GM12878 (cell line): ENCODE measurements at regions not wholly inside any gene's neighbourhood (a gene's known extent, or its start where the extent isn't known, plus 50 kb on each side); places are given as distances from the start of the nearest gene placed in this dataset.

Source experiments
- ATAC-seq: fragments of 200-7000 bp; cut with Tn5 transposase; 3 replicates; pipeline ENCODE4 v1.9.1; 2020; ENCODE audit warnings: mild to moderate bottlenecking, moderate library complexity
- BruUV-seq: library from RNA; stranded (reverse); fragments of 400-500 nt; replicated peaks from 2 replicates; lab custom pipeline; 2021; lab: Mats Ljungman, UMichigan
- CTCF ChIA-PET: fragments of 300-600 bp; sonication (Branson Sonifier 250); formaldehyde crosslinking; extraction: SDS; loops from one replicate; lab custom pipeline; 2021; ENCODE audit warnings: inconsistent platforms; lab: Yijun Ruan, JAX
- POLR2A ChIA-PET: fragments of 350-600 bp; formaldehyde crosslinking; extraction: SDS; loops from one replicate; lab custom pipeline; 2021; ENCODE audit warnings: inconsistent platforms; lab: Charles Lee
- RAD21 ChIA-PET: fragments of 300-600 bp; sonication (Branson Sonifier 250); formaldehyde crosslinking; loops from one replicate; lab custom pipeline; 2023; ENCODE audit warnings: antibody characterized with exemption; ENCODE audit not compliant: unreplicated experiment; lab: Charles Lee
- SMC1A ChIA-PET: fragments of 300-600 bp; sonication (Branson Sonifier 250); formaldehyde crosslinking; loops from one replicate; lab custom pipeline; 2023; ENCODE audit not compliant: unreplicated experiment, uncharacterized antibody; lab: Charles Lee
- DNase-seq: peaks from one replicate; pipeline ENCODE4 v3.0.0-alpha.2; 2011; ENCODE audit warnings: low read depth, low spot score
- FAIRE-seq: peaks from 3 replicates; lab custom pipeline; 2011; peaks lifted over from hg19 to GRCh38; lab: Jason Lieb, UNC
- H2AFZ ChIP-seq: 2 replicates; pipeline ENCODE4 v1.6.0; 2011; ENCODE audit warnings: low read depth, low read length, control low read depth; ENCODE audit not compliant: control insufficient read depth
- H3K27ac ChIP-seq: 2 replicates; pipeline ENCODE4 v1.5.1; 2011; ENCODE audit warnings: control low read depth; ENCODE audit not compliant: control insufficient read depth, insufficient read depth
- H3K27me3 ChIP-seq, 2 experiments: replicated peaks in 1 of 2; 2 replicates each; pipeline versions ENCODE4 v1.6.0 to v1.6.1; 2011; ENCODE audit warnings: low read length in 1 of 2; ENCODE audit not compliant: control insufficient read depth in 2 of 2, insufficient read depth in 2 of 2
- H3K36me3 ChIP-seq, 2 experiments: 2 replicates each; pipeline ENCODE4 v1.5.1; 2011; ENCODE audit warnings: low read length in 1 of 2; ENCODE audit not compliant: control insufficient read depth in 2 of 2, insufficient read depth in 2 of 2
- H3K4me1 ChIP-seq: 2 replicates; pipeline ENCODE4 v1.6.1; 2011; ENCODE audit warnings: mild to moderate bottlenecking, low read length, moderate library complexity, mixed read lengths; ENCODE audit not compliant: control insufficient read depth, insufficient read depth
- H3K4me2 ChIP-seq: 2 replicates; pipeline ENCODE4 v1.6.0; 2011; ENCODE audit warnings: control low read depth; ENCODE audit not compliant: control insufficient read depth, insufficient read depth
- H3K4me3 ChIP-seq: fragments of 200-600 bp; sonication (generic); 2 replicates; pipeline ENCODE4 v1.5.1; 2016
- H3K79me2 ChIP-seq: 2 replicates; pipeline ENCODE4 v1.6.0; 2011; ENCODE audit warnings: low read length; ENCODE audit not compliant: control insufficient read depth, insufficient read depth
- H3K9ac ChIP-seq: 2 replicates; pipeline ENCODE4 v1.8.0; 2011; ENCODE audit warnings: low read length, control low read depth, mixed read lengths; ENCODE audit not compliant: control insufficient read depth, insufficient read depth
- H3K9me3 ChIP-seq: replicated peaks from 3 replicates; pipeline ENCODE4 v1.5.1; 2011; ENCODE audit warnings: mild to moderate bottlenecking, low read length; ENCODE audit not compliant: control insufficient read depth, insufficient read depth
- H4K20me1 ChIP-seq: 2 replicates; pipeline ENCODE4 v1.6.0; 2011; ENCODE audit not compliant: control insufficient read depth, insufficient read depth
- CBX3 ChIP-seq: fragments of 200-600 bp; sonication (generic); IDR thresholded peaks from 2 replicates; pipeline ENCODE4 v1.6.1; 2016; ENCODE audit warnings: low read depth, borderline replicate concordance
- CHD4 ChIP-seq: fragments of 200-600 bp; sonication (generic); IDR thresholded peaks from 2 replicates; pipeline ENCODE4 v1.6.1; 2016; ENCODE audit warnings: mild to moderate bottlenecking
- FOXM1 ChIP-seq: IDR thresholded peaks from 2 replicates; pipeline ENCODE4 v1.6.1; 2012; ENCODE audit warnings: low read depth, mild to moderate bottlenecking, inconsistent platforms, low read length, moderate library complexity
- HCFC1 ChIP-seq: fragments of 150-350 bp; IDR thresholded peaks from 2 replicates; pipeline ENCODE4 v1.6.1; 2014; ENCODE audit warnings: low read length
- IRF4 ChIP-seq: IDR thresholded peaks from 2 replicates; pipeline ENCODE4 v1.6.1; 2011; ENCODE audit warnings: low read depth, low read length
- MEF2A ChIP-seq: IDR thresholded peaks from 2 replicates; pipeline ENCODE4 v1.6.1; 2011; ENCODE audit warnings: low read depth, mild to moderate bottlenecking, low read length, moderate library complexity; ENCODE audit not compliant: insufficient read depth
- MTA3 ChIP-seq: IDR thresholded peaks from 2 replicates; pipeline ENCODE4 v1.6.1; 2012; ENCODE audit warnings: low read length, inconsistent platforms, borderline replicate concordance
- MYB ChIP-seq: fragments of 150-350 bp; IDR thresholded peaks from 2 replicates; pipeline ENCODE4 v1.6.1; 2014; ENCODE audit warnings: mild to moderate bottlenecking, low read depth, low read length, borderline replicate concordance
- NFXL1 ChIP-seq: fragments of 450-650 bp; IDR thresholded peaks from 2 replicates; pipeline ENCODE4 v1.6.1; 2017; ENCODE audit warnings: antibody characterized with exemption, mild to moderate bottlenecking, borderline replicate concordance
- NRF1 ChIP-seq: conservative IDR thresholded peaks from 2 replicates; pipeline ENCODE4 v1.6.1; 2011; ENCODE audit warnings: mild to moderate bottlenecking, low read depth, low read length, improper control_type of control experiment
- SIN3A ChIP-seq: IDR thresholded peaks from 2 replicates; pipeline ENCODE4 v1.6.1; 2012; ENCODE audit warnings: low read depth, low read length, improper control_type of control experiment
- SP1 ChIP-seq: IDR thresholded peaks from one replicate; pipeline ENCODE4 v1.6.1; 2011; ENCODE audit warnings: low read depth, low read length
- SRF ChIP-seq, 2 experiments: IDR thresholded peaks; 2 replicates each; pipeline ENCODE4 v1.6.1; 2011; ENCODE audit warnings: low read depth in 2 of 2, low read length in 2 of 2, mild to moderate bottlenecking in 1 of 2, moderate library complexity in 1 of 2
- STAT1 ChIP-seq: fragments of 450-650 bp; conservative IDR thresholded peaks from 2 replicates; pipeline ENCODE4 v1.6.1; 2014; ENCODE audit warnings: antibody characterized with exemption, mild to moderate bottlenecking
- ZNF274 ChIP-seq: IDR thresholded peaks from one replicate; pipeline ENCODE4 v1.8.0; 2011; ENCODE audit not compliant: insufficient read length, insufficient read depth
- ZNF384 ChIP-seq: IDR thresholded peaks from 2 replicates; pipeline ENCODE4 v1.6.1; 2012; ENCODE audit warnings: low read depth, mild to moderate bottlenecking, low read length, improper control_type of control experiment, borderline replicate concordance
- WGBS: methylation state at CpG from one replicate; pipeline ENCODE4 v1.1.6; 2016; ENCODE audit warnings: low lambda C conversion rate; ENCODE audit not compliant: insufficient replicate concordance, insufficient coverage; ENCODE audit errors: missing lambda C conversion rate; 5-methylcytosine and 5-hydroxymethylcytosine counted together
- in situ Hi-C: fragments of 300-500 bp; cut with MboI; formaldehyde crosslinking; loops from 9 replicates; pipeline ENCODE4 v1.14.3; 2018; ENCODE audit warnings: mixed read lengths
- intact Hi-C: fragments of 100-400 bp; cut with micrococcal nuclease; formaldehyde crosslinking; loops from one replicate; pipeline ENCODE4 v1.14.2; 2022; ENCODE audit not compliant: unreplicated experiment
- TF ChIP-seq, protein P1 (sequence below): fragments of 450-650 bp; IDR thresholded peaks from 2 replicates; pipeline ENCODE4 v1.6.1; 2014; ENCODE audit warnings: mild to moderate bottlenecking
- TF ChIP-seq, protein P2 (sequence below): fragments of 450-650 bp; formaldehyde crosslinking; IDR thresholded peaks from 2 replicates; pipeline ENCODE4 v1.4.0; 2022; ENCODE audit warnings: mild to moderate bottlenecking, moderate library complexity

DNA sequence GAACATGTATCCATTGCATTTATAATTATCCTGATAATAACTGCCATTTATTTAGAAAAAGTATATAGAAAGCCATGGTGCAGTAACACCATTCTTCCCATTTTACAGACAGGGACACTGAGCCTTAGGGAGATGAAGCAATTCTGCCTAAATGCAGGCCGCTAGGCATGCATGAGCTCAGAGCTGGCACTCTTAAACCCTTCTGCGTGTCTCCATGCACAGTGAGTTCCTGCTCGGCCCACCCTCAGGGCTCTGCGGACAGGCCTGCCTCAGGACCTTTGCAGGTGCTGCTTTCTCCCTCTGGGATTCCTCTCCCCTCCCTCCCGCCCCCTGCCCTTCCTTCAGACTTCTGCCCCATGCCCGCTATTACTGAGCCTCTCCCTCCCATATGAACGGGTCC is 54.3 kb upstream of the WSB1 start:
- ChIA-PET SMC1A (interaction anchor here (0.6 to 8.1 kb wide), 21 partner anchors 8 to 412 kb away, joined by 3 to 137 read pairs (median 5); partner anchors contain the start of gene WSB1), CTCF (interaction anchor here (0.8 to 9.1 kb wide), 15 partner anchors 14 to 362 kb away, joined by 3 to 129 read pairs (median 49); partner anchors contain the start of gene WSB1), POLR2A (no interaction called here), RAD21 (interaction anchor here (0.6 to 8.1 kb wide), 13 partner anchors 22 to 360 kb away, joined by 3 to 156 read pairs (median 7); no protein-coding TSS in a partner anchor)
- FAIRE-seq (no peak), DNase-seq (no peak), ATAC-seq (no peak)
- H2AFZ ChIP-seq: no peak overlapping the region
- H3K79me2 ChIP-seq: no peaks in the 10 kb centered on the region
- 54% methylated on average over 4 of the region's 7 CpGs for WGBS
- H3K4me1 ChIP-seq: peaks cover 36% of the 10 kb centered on the region
- no peak overlapping the region for H3K9ac ChIP-seq
- intact Hi-C loops (loop anchor here (5.0 to 10.0 kb wide), 3 partner anchors 42 to 218 kb away; partner anchors contain the start of gene KSR1), in situ Hi-C loops (loop anchor here (5.0 to 10.0 kb wide), 4 partner anchors 98 to 368 kb away; partner anchors contain the start of gene KSR1)
- no peaks in the 10 kb centered on the region for H4K20me1 ChIP-seq
- H3K27ac ChIP-seq: no peak overlapping the region
- H3K4me2 ChIP-seq: no peak overlapping the region
- no peaks in the 10 kb centered on the region for H3K9me3 ChIP-seq
- H3K4me3 ChIP-seq: peak overlapping the region; percentile 11; the same call in 1 of the 2 replicates
- H3K36me3 ChIP-seq: no peaks in the 10 kb centered on the region
- H3K27me3 ChIP-seq: no peaks in the 10 kb centered on the region
- BruUV-seq: no TSS peak
- TF ChIP-seq IRF4 (no peak), NRF1 (no peak), ZNF274 (no peak), SIN3A (no peak), ZNF384 (no peak), CHD4 (no peak), MYB (no peak), MEF2A (no peak), SP1 (no peak), HCFC1 (no peak), NFXL1 (no peak), SRF (IDR thresholded peaks at IDR 0.05; ENCODE audit: low read depth in 2 of 2, low read length in 2 of 2) (no peak), CBX3 (no peak), STAT1 (no peak), MTA3 (no peak), FOXM1 (no peak)
- TF ChIP-seq, protein P1, sequence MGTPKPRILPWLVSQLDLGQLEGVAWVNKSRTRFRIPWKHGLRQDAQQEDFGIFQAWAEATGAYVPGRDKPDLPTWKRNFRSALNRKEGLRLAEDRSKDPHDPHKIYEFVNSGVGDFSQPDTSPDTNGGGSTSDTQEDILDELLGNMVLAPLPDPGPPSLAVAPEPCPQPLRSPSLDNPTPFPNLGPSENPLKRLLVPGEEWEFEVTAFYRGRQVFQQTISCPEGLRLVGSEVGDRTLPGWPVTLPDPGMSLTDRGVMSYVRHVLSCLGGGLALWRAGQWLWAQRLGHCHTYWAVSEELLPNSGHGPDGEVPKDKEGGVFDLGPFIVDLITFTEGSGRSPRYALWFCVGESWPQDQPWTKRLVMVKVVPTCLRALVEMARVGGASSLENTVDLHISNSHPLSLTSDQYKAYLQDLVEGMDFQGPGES: no peak
- TF ChIP-seq, protein P2, sequence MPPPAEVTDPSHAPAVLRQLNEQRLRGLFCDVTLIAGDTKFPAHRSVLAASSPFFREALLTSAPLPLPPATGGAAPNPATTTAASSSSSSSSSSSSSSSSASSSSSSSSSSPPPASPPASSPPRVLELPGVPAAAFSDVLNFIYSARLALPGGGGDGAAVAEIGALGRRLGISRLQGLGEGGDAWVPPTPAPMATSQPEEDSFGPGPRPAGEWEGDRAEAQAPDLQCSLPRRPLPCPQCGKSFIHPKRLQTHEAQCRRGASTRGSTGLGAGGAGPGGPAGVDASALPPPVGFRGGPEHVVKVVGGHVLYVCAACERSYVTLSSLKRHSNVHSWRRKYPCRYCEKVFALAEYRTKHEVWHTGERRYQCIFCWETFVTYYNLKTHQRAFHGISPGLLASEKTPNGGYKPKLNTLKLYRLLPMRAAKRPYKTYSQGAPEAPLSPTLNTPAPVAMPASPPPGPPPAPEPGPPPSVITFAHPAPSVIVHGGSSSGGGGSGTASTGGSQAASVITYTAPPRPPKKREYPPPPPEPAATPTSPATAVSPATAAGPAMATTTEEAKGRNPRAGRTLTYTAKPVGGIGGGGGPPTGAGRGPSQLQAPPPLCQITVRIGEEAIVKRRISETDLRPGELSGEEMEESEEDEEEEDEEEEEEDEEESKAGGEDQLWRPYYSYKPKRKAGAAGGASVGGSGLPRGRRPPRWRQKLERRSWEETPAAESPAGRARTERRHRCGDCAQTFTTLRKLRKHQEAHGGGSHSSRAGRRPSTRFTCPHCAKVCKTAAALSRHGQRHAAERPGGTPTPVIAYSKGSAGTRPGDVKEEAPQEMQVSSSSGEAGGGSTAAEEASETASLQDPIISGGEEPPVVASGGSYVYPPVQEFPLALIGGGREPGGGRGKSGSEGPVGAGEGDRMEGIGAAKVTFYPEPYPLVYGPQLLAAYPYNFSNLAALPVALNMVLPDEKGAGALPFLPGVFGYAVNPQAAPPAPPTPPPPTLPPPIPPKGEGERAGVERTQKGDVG (CRISPR knock-in tag): no peak
- TF ChIP-seq, all 136 proteins: peak for 0
